ENCODE measurements at regions not wholly inside any gene's neighbourhood (a gene's known extent, or its start where the extent isn't known, plus 50 kb on each side); places are given as distances from the start of the nearest gene placed in this dataset.

DNA sequence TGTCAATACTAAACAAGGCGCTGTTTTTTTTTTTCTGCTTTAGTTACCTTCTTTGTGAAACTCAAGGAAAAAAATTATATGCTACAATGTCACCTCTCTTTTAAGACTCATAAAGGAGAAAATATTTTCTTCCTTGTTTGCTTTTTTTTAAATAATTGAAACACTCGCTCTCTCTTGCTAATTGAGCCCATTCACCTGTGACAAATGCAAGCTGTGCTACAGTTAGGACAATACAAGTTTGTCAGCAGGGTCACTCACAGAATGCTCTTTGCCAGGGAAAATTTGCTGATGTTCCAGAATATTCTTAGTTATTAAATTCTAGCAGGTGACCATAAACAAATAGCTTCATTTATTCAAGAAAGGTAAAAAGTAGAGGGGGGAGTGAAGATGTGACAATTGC lies 375.9 kb upstream of the DPPA4 start:
- no peak for TF ChIP-seq POLR2AphosphoS5 (IDR thresholded peaks at IDR 0.05)
- TF ChIP-seq, protein P1, sequence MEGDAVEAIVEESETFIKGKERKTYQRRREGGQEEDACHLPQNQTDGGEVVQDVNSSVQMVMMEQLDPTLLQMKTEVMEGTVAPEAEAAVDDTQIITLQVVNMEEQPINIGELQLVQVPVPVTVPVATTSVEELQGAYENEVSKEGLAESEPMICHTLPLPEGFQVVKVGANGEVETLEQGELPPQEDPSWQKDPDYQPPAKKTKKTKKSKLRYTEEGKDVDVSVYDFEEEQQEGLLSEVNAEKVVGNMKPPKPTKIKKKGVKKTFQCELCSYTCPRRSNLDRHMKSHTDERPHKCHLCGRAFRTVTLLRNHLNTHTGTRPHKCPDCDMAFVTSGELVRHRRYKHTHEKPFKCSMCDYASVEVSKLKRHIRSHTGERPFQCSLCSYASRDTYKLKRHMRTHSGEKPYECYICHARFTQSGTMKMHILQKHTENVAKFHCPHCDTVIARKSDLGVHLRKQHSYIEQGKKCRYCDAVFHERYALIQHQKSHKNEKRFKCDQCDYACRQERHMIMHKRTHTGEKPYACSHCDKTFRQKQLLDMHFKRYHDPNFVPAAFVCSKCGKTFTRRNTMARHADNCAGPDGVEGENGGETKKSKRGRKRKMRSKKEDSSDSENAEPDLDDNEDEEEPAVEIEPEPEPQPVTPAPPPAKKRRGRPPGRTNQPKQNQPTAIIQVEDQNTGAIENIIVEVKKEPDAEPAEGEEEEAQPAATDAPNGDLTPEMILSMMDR (IDR thresholded peaks at IDR 0.05; ENCODE audit: poor library complexity, severe bottlenecking): no peak
- no peak for TF ChIP-seq RAD21 (conservative IDR thresholded peaks at IDR 0.05)
- TF ChIP-seq EZH2 (IDR thresholded peaks at IDR 0.05; ENCODE audit: borderline replicate concordance, insufficient read depth, low read length, poor library complexity, severe bottlenecking): no peak
- no peak for TF ChIP-seq EP300 (conservative IDR thresholded peaks at IDR 0.05; ENCODE audit: poor library complexity, severe bottlenecking)
- TF ChIP-seq TAF1 (IDR thresholded peaks at IDR 0.05; ENCODE audit: low read depth): no peak
- TF ChIP-seq, protein P2, sequence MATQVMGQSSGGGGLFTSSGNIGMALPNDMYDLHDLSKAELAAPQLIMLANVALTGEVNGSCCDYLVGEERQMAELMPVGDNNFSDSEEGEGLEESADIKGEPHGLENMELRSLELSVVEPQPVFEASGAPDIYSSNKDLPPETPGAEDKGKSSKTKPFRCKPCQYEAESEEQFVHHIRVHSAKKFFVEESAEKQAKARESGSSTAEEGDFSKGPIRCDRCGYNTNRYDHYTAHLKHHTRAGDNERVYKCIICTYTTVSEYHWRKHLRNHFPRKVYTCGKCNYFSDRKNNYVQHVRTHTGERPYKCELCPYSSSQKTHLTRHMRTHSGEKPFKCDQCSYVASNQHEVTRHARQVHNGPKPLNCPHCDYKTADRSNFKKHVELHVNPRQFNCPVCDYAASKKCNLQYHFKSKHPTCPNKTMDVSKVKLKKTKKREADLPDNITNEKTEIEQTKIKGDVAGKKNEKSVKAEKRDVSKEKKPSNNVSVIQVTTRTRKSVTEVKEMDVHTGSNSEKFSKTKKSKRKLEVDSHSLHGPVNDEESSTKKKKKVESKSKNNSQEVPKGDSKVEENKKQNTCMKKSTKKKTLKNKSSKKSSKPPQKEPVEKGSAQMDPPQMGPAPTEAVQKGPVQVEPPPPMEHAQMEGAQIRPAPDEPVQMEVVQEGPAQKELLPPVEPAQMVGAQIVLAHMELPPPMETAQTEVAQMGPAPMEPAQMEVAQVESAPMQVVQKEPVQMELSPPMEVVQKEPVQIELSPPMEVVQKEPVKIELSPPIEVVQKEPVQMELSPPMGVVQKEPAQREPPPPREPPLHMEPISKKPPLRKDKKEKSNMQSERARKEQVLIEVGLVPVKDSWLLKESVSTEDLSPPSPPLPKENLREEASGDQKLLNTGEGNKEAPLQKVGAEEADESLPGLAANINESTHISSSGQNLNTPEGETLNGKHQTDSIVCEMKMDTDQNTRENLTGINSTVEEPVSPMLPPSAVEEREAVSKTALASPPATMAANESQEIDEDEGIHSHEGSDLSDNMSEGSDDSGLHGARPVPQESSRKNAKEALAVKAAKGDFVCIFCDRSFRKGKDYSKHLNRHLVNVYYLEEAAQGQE (IDR thresholded peaks at IDR 0.05; ENCODE audit: borderline replicate concordance): no peak
- no peak for TF ChIP-seq SMC3 (conservative IDR thresholded peaks at IDR 0.05; ENCODE audit: poor library complexity)
